ENCODE measurements at regions not wholly inside any gene's neighbourhood (a gene's known extent, or its start where the extent isn't known, plus 50 kb on each side); places are given as distances from the start of the nearest gene placed in this dataset.
"Not testable (repeated sequence)": the region's sequence is repeated elsewhere in the genome, so short reads cannot be mapped to it uniquely, and the experiment has no call there.

GRCh38 chrX:25503826-25504225 is 488.1 kb upstream of the ARX start:
- DNase-seq (ENCODE audit: low spot score): no peak

DNA sequence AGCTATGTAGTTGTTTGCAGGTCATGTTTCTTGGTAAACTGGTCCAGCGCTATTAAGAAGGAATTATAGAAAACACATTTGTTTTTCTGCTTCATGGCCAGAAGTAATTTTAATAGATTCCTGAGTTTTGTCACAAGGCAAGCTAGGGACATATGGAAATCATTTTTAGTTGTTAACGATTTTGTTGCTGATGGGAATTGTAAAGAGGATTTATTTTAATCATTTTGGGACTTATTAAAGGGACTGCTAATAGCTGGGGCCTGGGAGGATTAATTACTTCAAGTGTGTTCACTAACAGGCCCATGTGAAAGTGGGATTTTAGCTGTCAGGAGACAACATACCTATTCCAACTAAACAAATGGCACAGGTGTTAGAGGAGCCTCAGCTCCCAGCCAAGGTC is 492.0 kb upstream of the ARX start:
- DNase-seq (ENCODE audit: low spot score): no peak

DNA sequence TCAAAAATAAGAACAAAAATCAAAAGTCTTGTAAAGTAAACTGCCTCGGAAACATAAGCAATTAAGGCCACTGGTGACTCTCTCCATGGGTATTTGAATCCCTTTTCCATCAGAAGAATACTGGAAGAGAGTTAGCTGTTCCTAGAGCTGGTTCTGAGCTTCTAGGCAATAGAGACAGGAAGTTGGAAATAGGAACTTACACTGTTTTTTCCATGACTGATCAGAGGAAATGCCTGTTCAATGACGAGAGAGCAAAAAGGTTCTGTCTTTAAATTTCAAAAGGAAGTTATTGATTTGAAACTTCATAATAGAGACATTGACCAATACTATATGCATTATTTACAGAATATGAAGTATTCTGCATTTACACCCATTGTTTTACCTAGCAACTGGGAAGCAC is 503.5 kb upstream of the ARX start:
- DNase-seq (ENCODE audit: low spot score): no peak

DNA sequence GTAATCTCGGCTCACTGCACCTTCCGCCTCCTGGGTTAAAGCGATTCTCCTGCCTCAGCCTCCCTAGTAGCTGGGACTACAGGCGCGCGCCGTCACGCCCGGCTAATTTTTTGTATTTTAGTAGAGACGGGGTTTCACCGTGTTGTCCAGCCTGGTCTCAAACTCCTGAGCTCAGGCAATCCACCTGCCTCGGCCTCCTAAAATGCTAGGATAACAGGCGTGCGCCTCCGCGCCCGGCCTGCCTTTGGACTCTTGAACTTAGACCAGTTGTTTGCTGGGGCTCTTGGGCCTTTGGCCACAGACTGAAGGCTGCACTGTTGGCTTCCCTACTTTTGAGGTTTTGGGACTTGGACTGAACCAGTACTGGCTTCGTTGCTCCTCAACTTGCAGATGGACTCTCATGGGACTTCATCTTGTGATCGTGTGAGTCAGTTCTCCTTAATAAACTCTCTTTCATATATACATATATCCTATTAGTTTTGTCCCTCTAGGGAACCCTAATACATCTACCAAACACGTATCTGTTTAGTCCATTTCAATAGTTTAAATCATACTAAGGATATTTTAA is 506.8 kb upstream of the ARX start:
- DNase-seq (ENCODE audit: low spot score): not testable (repeated sequence)

GRCh38 chrX:25523574-25524540 is 508.1 kb upstream of the ARX start:
- peak; percentile 7 for DNase-seq (ENCODE audit: low spot score)

DNA sequence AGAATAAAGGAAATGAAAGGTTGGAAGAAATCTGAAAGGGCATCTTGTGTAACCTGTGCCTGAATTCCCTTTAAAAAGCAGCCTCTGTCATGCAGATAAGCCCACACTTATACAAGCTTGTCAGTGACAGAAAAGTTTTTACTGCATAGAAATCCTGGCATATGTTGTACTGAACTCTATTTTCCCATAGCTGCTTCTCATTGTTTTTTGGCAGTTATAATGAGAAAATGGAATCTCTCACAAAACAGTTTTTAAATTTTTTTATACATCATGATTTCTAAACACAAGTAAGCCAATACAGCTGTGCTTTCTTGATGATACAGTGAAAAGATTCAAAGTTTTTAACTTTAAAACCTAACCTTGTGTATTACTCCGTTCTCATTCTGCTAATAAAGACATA is 511.4 kb upstream of the ARX start:
- DNase-seq (ENCODE audit: low spot score): no peak

DNA sequence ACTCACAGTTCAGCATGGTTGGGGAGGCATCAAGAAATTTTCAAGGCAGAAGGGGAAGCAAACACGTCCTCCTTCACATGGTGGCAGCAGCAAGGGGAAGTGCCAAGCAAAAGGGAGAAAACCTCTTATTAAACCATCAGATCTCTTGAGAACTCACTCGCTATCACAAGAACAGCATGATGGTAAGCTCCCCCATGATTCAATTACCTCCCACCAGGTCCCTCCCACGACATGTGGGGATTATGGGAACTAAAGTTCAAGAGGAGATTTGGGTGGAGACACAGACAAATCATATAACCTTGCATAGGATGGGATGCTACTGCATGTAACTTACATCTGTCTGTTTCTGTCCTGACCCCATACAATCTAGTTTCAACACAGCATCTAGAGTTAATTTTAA is 511.8 kb upstream of the ARX start:
- no peak for DNase-seq (ENCODE audit: low spot score)

DNA sequence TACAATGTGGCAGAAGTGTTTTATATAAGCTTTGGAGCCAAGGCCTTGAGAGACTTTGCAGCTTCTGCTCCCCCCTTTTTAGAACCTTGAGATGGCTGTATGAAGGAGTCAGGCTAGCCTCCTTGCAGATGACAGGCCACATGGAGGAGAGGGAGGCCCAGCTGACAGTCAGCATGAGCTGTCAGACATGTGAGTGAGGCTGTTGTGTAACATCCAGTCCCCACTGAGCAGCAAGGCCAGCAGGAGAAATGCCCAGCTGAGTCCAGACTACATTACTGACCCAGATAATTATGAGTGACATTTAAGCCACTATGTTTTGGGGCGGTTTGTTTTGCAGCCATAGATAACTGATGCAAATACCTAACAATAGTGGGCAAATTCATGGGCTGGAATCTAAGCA is 515.3 kb upstream of the ARX start:
- no peak for DNase-seq (ENCODE audit: low spot score)

DNA sequence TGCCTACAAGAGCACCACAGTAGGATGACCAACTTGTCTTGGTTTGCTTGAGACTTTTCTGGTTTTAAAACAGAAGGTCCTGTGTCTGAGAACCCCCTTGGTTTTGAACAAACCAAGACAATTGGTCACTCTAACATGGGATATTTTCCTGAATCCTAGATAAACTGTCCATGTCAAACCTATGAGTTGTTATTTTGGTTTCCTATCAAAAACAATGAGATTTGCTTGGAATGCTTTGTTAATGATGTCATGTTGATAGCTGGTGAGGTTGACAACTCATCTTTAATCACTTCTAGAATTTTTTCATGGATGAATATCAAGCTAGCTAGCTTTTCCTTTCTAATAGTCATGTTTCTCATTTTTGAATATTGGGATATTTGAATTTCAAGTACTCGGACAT is 518.3 kb upstream of the ARX start:
- no peak for DNase-seq (ENCODE audit: low spot score)

DNA sequence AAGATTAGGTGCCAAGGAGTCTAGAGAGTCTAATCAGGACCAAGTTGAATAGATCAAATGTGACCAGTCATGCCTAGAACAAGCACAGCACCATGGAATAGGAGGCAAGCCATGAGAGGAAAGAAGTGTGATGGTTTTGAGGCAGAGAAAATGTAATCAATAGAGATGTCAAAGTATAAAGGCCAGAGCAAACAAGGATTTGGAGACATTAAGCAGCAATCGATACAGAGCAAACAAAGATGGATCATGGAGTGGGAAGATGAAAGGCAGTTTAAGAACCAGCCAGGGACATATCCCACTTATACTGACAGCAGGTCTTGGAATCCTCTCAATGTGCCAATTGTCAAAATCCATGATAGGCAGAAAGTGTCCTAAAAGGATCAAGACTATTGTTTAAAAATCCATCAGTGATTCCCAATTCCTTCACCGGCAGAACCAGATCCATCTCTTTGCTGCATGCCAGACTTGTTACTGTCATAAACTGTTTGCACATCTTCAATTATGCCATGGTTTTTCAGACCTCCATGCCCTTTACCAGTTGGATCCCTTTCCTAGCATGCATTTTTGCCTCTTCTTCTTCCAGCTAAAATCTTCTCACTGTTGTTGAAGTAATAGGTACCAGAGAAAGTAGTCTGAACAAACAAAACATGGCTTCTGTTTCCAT is 520.7 kb upstream of the ARX start:
- no peak for DNase-seq (ENCODE audit: low spot score)

DNA sequence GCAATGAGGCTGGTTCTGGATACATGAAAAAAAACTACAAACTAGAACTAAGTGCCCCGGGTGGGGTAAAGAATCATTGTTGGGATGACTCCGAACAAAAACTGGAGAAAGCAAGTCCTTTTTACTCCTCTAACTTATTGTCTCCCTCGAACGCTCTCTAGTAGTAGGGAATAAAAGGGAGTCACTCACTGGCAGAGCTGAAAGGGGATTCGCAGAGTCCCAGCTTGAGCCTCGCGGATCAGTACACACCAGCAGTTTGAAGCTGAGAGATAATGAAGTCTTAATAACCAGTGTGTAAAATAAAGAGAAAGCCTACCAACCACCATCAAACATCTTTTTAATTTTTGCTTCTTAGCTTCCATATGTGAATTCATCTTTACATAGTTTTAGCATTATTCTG is 521.9 kb upstream of the ARX start:
- no peak for DNase-seq (ENCODE audit: low spot score)

DNA sequence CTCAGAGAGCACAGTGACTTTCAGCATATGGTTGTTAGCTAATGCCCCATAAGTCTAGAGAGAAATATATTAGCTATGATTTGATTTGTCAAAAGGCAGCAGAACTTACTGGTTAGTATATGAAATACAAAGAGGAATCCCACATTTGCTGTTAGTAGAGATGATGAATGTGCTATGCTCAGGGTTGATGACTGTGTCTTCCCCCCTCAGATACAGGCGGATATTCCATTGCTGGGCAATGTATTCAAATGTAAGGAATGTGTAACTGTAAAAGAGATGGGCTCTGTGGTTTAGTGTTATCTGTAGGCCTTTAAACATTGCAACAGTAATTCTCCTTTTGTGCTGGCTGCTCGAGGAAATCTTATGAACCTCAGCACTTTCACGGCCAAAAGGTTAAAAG is 528.9 kb upstream of the ARX start:
- no peak for DNase-seq (ENCODE audit: low spot score)

DNA sequence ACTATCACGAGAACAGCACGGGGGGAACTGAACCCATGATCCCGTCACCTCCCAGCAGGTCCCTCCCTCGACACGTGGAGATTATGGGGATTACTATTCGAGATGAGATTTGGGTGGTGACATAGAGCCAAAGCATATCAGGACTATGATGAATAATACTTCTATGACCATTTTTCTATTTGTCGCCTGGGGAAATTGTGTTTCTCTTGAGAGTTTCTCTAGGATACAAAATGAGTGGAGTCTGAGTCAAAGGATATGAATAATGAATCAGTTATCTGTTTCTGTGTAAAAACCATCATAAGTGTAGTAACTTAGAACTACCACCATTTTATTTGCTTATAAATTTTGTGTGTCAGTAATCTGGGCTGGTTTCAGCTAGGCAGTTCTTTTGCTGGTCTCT is 533.0 kb upstream of the ARX start:
- DNase-seq (ENCODE audit: low spot score): no peak

DNA sequence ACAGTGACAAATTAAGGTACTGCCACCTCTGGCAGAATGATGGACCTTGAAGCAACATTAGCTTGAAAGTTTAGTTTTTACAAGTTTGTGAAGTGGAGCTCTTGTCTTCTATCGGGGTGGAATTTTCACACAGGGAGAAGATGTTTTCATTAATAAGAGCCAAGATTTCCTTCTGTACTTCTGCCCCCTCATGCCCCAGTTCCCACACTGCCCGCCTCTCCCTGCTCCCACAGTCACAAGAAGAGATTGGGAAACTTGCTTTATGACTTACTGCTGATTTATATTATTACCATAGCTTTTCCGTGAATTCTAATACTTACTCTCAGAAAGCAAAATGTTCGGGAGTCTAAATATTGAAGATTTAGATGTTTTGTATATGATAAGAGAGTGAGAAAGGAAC is 539.8 kb upstream of the ARX start:
- no peak for DNase-seq (ENCODE audit: low spot score)

DNA sequence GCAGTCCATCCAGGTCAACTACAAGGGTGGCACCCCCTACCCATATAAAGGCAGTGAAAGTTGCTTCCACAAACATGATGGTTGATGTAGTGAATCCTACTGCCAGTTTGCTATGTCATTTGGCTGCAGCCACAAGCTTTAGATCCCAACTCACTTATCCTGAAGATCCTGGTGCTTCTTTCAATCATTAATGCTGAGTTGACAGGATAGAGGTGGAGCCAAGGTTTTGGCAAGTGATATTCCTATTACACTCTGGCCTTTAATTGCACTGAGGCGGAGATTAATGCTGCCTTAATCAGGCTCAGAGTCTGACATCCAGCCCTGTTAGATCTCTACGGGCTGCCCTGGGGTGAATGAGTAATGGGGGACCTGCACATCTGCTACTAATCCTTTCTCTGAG is 542.4 kb upstream of the ARX start:
- DNase-seq (ENCODE audit: low spot score): no peak

GRCh38 chrX:25561190-25561589 is 545.4 kb upstream of the ARX start:
- no peak for DNase-seq (ENCODE audit: low spot score)

DNA sequence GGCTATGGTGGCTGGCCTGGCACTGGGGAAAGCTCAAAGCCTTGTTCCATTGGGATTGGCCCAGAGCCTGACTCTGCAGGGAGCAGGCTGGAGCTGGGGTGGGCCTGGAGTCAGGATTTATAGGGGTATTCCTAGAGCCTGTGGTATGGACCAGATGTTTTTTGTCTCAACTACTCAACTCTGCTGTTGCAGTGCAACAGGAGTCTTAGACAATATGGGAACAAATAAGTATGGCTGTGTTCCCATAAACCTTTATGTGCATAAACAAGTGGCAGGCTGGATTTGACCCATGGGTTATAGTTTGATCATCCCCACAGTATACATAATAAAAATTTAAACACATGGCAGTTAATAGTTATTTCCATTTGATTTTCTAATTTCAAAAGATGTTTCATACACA is 557.9 kb upstream of the ARX start:
- DNase-seq (ENCODE audit: low spot score): no peak

GRCh38 chrX:25596921-25597320 is 541.2 kb upstream of the MAGEB18 start:
- no peak for DNase-seq (ENCODE audit: low spot score)

- no peak for DNase-seq (ENCODE audit: low spot score)
Measured at GRCh38 chrX:25597551-25597950, 540.6 kb upstream of the MAGEB18 start.

GRCh38 chrX:25599061-25599460 is 539.1 kb upstream of the MAGEB18 start:
- DNase-seq (ENCODE audit: low spot score): no peak

GRCh38 chrX:25600776-25601175 is 537.4 kb upstream of the MAGEB18 start:
- no peak for DNase-seq (ENCODE audit: low spot score)

DNA sequence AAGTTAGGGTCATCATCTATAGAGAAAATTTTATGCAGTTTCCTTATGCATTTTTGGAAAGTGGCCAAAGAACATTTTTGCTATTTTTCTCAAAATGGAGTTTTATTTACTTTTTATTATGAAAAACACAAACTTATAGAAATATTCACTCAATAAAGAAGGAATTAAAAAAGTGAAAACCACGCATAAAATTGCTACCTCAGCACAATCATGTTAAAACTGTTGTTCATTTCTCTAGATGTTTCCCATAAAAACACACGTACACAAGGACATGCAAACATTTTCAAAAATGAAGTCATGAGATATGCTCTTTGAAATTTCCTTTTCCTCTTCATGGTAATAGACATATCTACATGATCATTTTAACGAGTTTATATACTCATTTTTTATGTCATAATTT is 536.8 kb upstream of the MAGEB18 start:
- no peak for DNase-seq (ENCODE audit: low spot score)

GRCh38 chrX:25618248-25618647 is 519.9 kb upstream of the MAGEB18 start:
- DNase-seq (ENCODE audit: low spot score): no peak

Data from AG20443 (cell line).